BE2C (cell line): ENCODE measurements at regions not wholly inside any gene's neighbourhood (a gene's known extent, or its start where the extent isn't known, plus 50 kb on each side); places are given as distances from the start of the nearest gene placed in this dataset.

ENCODE experiments used
- DNase-seq: peaks from one replicate; pipeline ENCODE4 v3.0.0-alpha.2; 2020
- H3K27me3 ChIP-seq: fragments of 250-450 bp; sonication (Bioruptor Pico); 2 replicates; pipeline ENCODE4 v1.5.1; 2020; ENCODE audit warnings: mild to moderate bottlenecking
- H3K36me3 ChIP-seq: fragments of 250-450 bp; sonication (Bioruptor Pico); 2 replicates; pipeline ENCODE4 v1.5.1; 2020; ENCODE audit warnings: mild to moderate bottlenecking
- H3K4me1 ChIP-seq: fragments of 250-450 bp; sonication (Bioruptor Pico); 2 replicates; pipeline ENCODE4 v1.5.1; 2020
- H3K4me3 ChIP-seq: 2 replicates; pipeline ENCODE4 v1.5.1; 2011; ENCODE audit warnings: low read depth, low read length
- H3K9me3 ChIP-seq: fragments of 250-450 bp; sonication (Bioruptor Pico); 2 replicates; pipeline ENCODE4 v1.5.1; 2020
- CTCF ChIP-seq: IDR thresholded peaks from 2 replicates; pipeline ENCODE4 v1.5.1; 2012; ENCODE audit warnings: mild to moderate bottlenecking, low read depth, low read length

GRCh38 chr3:76047368-76047767 is 262.0 kb upstream of the ZNF717 start:
- Histone ChIP-seq H3K4me3 (no peak overlapping the region), H3K27me3 (0 out of 2 replicates have a peak, but pooled peaks cover 7% of the 10 kb centered on the region), H3K9me3 (no peaks in the 10 kb centered on the region), H3K36me3 (no peaks in the 10 kb centered on the region), H3K4me1 (peaks cover 14% of the 10 kb centered on the region)
- peak; percentile 66 for DNase-seq
- TF ChIP-seq CTCF = no peak

- no peak for TF ChIP-seq CTCF
- DNase-seq = no peak
- no peaks in the 10 kb centered on the region for H3K9me3 ChIP-seq
- H3K4me1 ChIP-seq = peaks cover 14% of the 10 kb centered on the region
- 0 out of 2 replicates have a peak, but pooled peaks cover 7% of the 10 kb centered on the region for H3K27me3 ChIP-seq
- no peaks in the 10 kb centered on the region for H3K36me3 ChIP-seq
- no peak overlapping the region for H3K4me3 ChIP-seq
These were observed 264.4 kb upstream of the ZNF717 start for GRCh38 chr3:76049776-76050175.

GRCh38 chr3:76051145-76051544 is 265.8 kb upstream of the ZNF717 start:
- Histone ChIP-seq H3K9me3 (no peaks in the 10 kb centered on the region), H3K27me3 (0 out of 2 replicates have a peak, but pooled peaks cover 6% of the 10 kb centered on the region), H3K4me3 (no peak overlapping the region), H3K36me3 (no peaks in the 10 kb centered on the region), H3K4me1 (peaks cover 14% of the 10 kb centered on the region)
- no peak for TF ChIP-seq CTCF
- DNase-seq = no peak

- no peaks in the 10 kb centered on the region for H3K4me1 ChIP-seq
- H3K4me3 ChIP-seq = no peak overlapping the region
- H3K36me3 ChIP-seq = no peaks in the 10 kb centered on the region
- no peak for TF ChIP-seq CTCF
- no peaks in the 10 kb centered on the region for H3K27me3 ChIP-seq
- no peak for DNase-seq
- no peaks in the 10 kb centered on the region for H3K9me3 ChIP-seq
These were observed 269.1 kb upstream of the ZNF717 start for GRCh38 chr3:76054404-76054803.

GRCh38 chr3:76061654-76062053 is 276.3 kb upstream of the ZNF717 start:
- DNase-seq = no peak
- no peak for TF ChIP-seq CTCF

GRCh38 chr3:76063019-76063418 is 277.7 kb upstream of the ZNF717 start:
- H3K4me1 ChIP-seq = no peaks in the 10 kb centered on the region
- H3K36me3 ChIP-seq = no peaks in the 10 kb centered on the region
- no peaks in the 10 kb centered on the region for H3K9me3 ChIP-seq
- H3K4me3 ChIP-seq = no peak overlapping the region
- TF ChIP-seq CTCF = no peak
- no peak for DNase-seq
- H3K27me3 ChIP-seq = no peaks in the 10 kb centered on the region

More at GRCh38 chr3:76061654-76062053, 276.3 kb upstream of the ZNF717 start:
- no peaks in the 10 kb centered on the region for H3K27me3 ChIP-seq
- no peaks in the 10 kb centered on the region for H3K4me1 ChIP-seq
- no peaks in the 10 kb centered on the region for H3K36me3 ChIP-seq
- H3K9me3 ChIP-seq = no peaks in the 10 kb centered on the region
- H3K4me3 ChIP-seq = no peak overlapping the region
